ENCODE measurements at regions not wholly inside any gene's neighbourhood (a gene's known extent, or its start where the extent isn't known, plus 50 kb on each side); places are given as distances from the start of the nearest gene placed in this dataset.

- H3K4me3 ChIP-seq (ENCODE audit: low read depth, poor library complexity, severe bottlenecking), result no peak overlapping the region
- TF ChIP-seq POLR2A (IDR thresholded peaks at IDR 0.05) (no peak), CTCF (IDR thresholded peaks at IDR 0.05) (no peak)
- 68 to 76% methylated on average over 3 of the region's 3 CpGs for WGBS, 2 donors
- intact Hi-C loops (cut with DNase I; ENCODE audit: low total_unique reads), result no loop called here
- DNase-seq (ENCODE audit: low spot score in 2 of 2), result peak in 1 of 2 donors; percentile 32
Observed at GRCh38 chr6:40888456-40888990, 150.5 kb downstream of the UNC5CL start.

GRCh38 chr6:40887792-40888340 is 151.2 kb downstream of the UNC5CL start:
- DNase-seq (ENCODE audit: low spot score in 2 of 2), result peak in 1 of 2 donors; percentile 72
- no peak for TF ChIP-seq POLR2A (IDR thresholded peaks at IDR 0.05)
- no peak for TF ChIP-seq CTCF (IDR thresholded peaks at IDR 0.05)
- WGBS, 2 donors, result 78 to 79% methylated on average over 6 of the region's 6 CpGs
- H3K4me3 ChIP-seq (ENCODE audit: low read depth, poor library complexity, severe bottlenecking), result no peak overlapping the region
- intact Hi-C loops (cut with DNase I; ENCODE audit: low total_unique reads), result no loop called here

GRCh38 chr6:40887079-40887791 is 151.8 kb downstream of the UNC5CL start:
- TF ChIP-seq POLR2A (IDR thresholded peaks at IDR 0.05), result no peak
- TF ChIP-seq CTCF (IDR thresholded peaks at IDR 0.05), result no peak
- 78 to 81% methylated on average over 8 of the region's 8 CpGs for WGBS, 2 donors
- intact Hi-C loops (cut with DNase I; ENCODE audit: low total_unique reads), result no loop called here
- H3K4me3 ChIP-seq (ENCODE audit: low read depth, poor library complexity, severe bottlenecking), result no peak overlapping the region
- peak in 1 of 2 donors; percentile 34 for DNase-seq (ENCODE audit: low spot score in 2 of 2)

- intact Hi-C loops (cut with DNase I; ENCODE audit: low total_unique reads), result no loop called here
- 62 to 78% methylated on average over 5 of the region's 5 CpGs for WGBS, 2 donors
- H3K4me3 ChIP-seq (ENCODE audit: low read depth, poor library complexity, severe bottlenecking), result no peak overlapping the region
- TF ChIP-seq CTCF (IDR thresholded peaks at IDR 0.05) (no peak), POLR2A (IDR thresholded peaks at IDR 0.05) (no peak)
- peak in 1 of 2 donors; percentile 2 for DNase-seq (ENCODE audit: low spot score in 2 of 2)
Observed at GRCh38 chr6:40885139-40885774, 153.8 kb downstream of the UNC5CL start.

- no peak overlapping the region for H3K4me3 ChIP-seq (ENCODE audit: low read depth, poor library complexity, severe bottlenecking)
- 63 to 64% methylated on average over 6 of the region's 6 CpGs for WGBS, 2 donors
- intact Hi-C loops (cut with DNase I; ENCODE audit: low total_unique reads), result no loop called here
- TF ChIP-seq POLR2A (IDR thresholded peaks at IDR 0.05) (no peak), CTCF (IDR thresholded peaks at IDR 0.05) (no peak)
- no peak for DNase-seq (ENCODE audit: low spot score in 2 of 2)
Observed at GRCh38 chr6:40882323-40882997, 156.6 kb downstream of the UNC5CL start.
